ENCODE measurements at regions not wholly inside any gene's neighbourhood (a gene's known extent, or its start where the extent isn't known, plus 50 kb on each side); places are given as distances from the start of the nearest gene placed in this dataset.

DNA sequence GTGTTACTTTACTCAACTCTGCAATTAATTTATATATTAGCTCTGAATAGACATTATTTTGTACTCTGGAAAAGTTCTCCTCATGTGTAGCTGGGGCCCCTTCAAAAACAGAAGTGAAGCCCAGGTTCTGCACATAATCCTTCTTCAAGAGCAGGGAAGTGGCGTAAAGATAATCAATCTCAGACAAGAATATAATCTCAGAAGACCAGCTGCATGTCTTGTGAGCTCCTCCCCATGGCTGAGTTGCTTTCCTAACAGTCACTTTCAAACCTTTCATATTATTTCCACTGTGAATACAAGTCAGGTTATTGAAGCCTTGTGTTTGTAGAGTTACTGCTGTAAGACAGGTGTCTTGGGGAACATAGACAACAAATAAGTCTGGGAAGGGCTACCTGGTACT lies 691.9 kb downstream of the RFPL4B start:
- TF ChIP-seq, protein P1, sequence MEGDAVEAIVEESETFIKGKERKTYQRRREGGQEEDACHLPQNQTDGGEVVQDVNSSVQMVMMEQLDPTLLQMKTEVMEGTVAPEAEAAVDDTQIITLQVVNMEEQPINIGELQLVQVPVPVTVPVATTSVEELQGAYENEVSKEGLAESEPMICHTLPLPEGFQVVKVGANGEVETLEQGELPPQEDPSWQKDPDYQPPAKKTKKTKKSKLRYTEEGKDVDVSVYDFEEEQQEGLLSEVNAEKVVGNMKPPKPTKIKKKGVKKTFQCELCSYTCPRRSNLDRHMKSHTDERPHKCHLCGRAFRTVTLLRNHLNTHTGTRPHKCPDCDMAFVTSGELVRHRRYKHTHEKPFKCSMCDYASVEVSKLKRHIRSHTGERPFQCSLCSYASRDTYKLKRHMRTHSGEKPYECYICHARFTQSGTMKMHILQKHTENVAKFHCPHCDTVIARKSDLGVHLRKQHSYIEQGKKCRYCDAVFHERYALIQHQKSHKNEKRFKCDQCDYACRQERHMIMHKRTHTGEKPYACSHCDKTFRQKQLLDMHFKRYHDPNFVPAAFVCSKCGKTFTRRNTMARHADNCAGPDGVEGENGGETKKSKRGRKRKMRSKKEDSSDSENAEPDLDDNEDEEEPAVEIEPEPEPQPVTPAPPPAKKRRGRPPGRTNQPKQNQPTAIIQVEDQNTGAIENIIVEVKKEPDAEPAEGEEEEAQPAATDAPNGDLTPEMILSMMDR (conservative IDR thresholded peaks at IDR 0.05): no peak
- no peak for TF ChIP-seq ZFX (IDR thresholded peaks at IDR 0.05)
- H3K27ac ChIP-seq: no peak overlapping the region

GRCh38 chr6:113047148-113047547 lies 700.0 kb downstream of the RFPL4B start:
- no peak overlapping the region for H3K27ac ChIP-seq

GRCh38 chr6:113047932-113048331 lies 700.8 kb downstream of the RFPL4B start:
- TF ChIP-seq, protein P1 (conservative IDR thresholded peaks at IDR 0.05): no peak
- TF ChIP-seq ZFX (IDR thresholded peaks at IDR 0.05): no peak
- H3K27ac ChIP-seq: no peak overlapping the region

More at GRCh38 chr6:113047148-113047547, 700.0 kb downstream of the RFPL4B start:
- TF ChIP-seq ZFX (IDR thresholded peaks at IDR 0.05): no peak
- TF ChIP-seq, protein P1 (conservative IDR thresholded peaks at IDR 0.05): no peak

DNA sequence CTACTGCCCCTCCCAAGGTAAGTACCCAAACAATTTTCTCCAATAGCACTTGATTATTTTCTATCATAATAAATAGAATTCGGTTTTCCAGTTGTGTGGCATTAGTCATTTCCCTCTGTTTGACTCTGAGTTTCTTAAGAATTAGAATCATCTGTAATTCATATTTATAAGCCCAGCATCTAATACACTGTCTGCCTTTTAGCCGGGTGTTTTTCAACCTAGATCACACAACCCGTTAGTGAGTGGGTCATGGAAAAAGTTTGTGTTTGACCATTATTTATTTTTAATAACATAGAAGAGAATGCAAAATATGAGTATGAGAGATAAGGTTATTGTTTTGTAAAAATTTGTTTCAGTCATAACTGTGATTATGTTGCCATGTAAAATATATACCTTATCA lies 701.6 kb downstream of the RFPL4B start:
- no peak for TF ChIP-seq ZFX (IDR thresholded peaks at IDR 0.05)
- TF ChIP-seq, protein P1 (conservative IDR thresholded peaks at IDR 0.05): no peak
- H3K27ac ChIP-seq: no peak overlapping the region

- TF ChIP-seq ZFX (IDR thresholded peaks at IDR 0.05): no peak
- TF ChIP-seq, protein P1 (conservative IDR thresholded peaks at IDR 0.05): no peak
- H3K27ac ChIP-seq: no peak overlapping the region
Measured at GRCh38 chr6:113049190-113049589, 702.1 kb downstream of the RFPL4B start.

DNA sequence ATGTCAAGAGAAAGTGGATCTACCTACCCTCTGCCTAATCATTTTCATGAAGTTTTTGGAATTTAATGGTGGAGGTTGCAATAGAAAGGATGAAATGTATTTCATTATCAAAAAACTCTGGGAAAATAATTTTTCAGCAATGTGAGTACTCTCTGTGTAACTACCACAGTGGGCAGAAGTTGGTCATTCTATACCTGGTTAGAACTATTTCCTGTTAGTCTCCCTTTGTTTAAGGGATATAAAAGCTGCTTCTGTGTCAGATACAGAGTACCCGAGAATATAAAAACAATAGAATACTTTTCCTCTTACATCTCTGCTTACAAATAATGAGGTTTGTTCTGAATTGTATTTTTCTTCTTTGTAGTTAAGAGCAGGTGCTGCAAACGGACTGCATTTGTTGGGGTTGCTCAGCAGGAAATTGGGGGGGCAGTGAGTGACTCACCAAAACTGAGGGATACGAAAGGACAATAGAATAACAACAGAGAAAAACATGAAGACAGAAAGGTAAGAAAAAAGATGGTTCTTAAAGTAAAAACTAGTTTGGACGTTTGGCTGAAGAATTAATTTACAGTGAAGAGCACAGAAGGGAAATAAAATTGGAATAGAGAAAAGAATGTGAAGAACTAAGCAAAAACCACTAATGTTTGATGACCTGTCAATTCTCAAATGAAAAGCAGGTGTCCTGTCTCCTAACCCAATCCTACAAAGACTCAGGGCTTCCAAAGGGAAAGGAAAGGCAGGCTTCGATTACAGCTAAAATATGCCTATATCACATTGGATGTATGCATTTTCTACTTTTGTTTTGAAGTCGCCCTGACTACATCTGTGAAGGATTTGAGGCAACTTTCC lies 703.1 kb downstream of the RFPL4B start:
- H3K27ac ChIP-seq: no peak overlapping the region

GRCh38 chr6:113050979-113051378 lies 703.8 kb downstream of the RFPL4B start:
- H3K27ac ChIP-seq: no peak overlapping the region
- TF ChIP-seq, protein P1 (conservative IDR thresholded peaks at IDR 0.05): no peak
- TF ChIP-seq ZFX (IDR thresholded peaks at IDR 0.05): no peak

More for the DNA sequence above, 703.1 kb downstream of the RFPL4B start:
- TF ChIP-seq, protein P1 (conservative IDR thresholded peaks at IDR 0.05): no peak
- no peak for TF ChIP-seq ZFX (IDR thresholded peaks at IDR 0.05)

Data from C4-2B (cell line).